GM12873 (cell line): ENCODE measurements at regions not wholly inside any gene's neighbourhood (a gene's known extent, or its start where the extent isn't known, plus 50 kb on each side); places are given as distances from the start of the nearest gene placed in this dataset.

Source experiments
- CTCF ChIP-seq: IDR thresholded peaks from 2 replicates; pipeline ENCODE4 v1.5.1; 2012; ENCODE audit warnings: low read depth, mild to moderate bottlenecking, moderate library complexity, low read length, control low read depth; ENCODE audit not compliant: insufficient read depth; ENCODE audit errors: missing control alignments

GRCh38 chr18:1527805-1528204 is 623.1 kb downstream of the ADCYAP1 start:
- TF ChIP-seq CTCF, result no peak

- no peak for TF ChIP-seq CTCF
Observed at GRCh38 chr18:1528447-1528846, 623.8 kb downstream of the ADCYAP1 start.

DNA sequence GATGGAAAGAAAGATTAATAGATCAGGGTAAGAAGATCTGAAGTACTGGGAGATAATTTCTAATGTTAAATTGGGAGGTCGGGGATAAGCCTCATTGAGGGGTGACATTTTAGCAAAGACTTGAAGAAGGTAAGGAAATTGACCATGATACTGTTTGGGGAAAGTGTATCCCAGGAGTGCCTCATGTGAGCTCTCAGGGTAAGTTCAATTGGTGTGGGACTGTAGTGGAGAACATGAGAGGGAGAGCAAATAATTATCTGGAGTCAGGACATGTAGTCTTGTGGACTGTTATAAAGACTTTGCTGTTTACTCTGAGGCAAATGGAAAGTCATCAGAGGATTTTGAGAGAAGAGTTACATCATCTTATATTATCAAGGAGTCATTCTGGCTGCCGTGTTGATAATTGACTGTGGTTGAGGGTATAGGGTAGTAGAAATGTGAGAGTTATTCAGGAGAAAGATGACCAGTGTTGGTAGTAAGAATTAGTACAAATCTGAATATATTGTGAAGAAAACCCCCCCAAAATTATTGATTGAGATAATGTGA is 624.4 kb downstream of the ADCYAP1 start:
- TF ChIP-seq CTCF, result no peak

- no peak for TF ChIP-seq CTCF
Observed at GRCh38 chr18:1530650-1531049, 626.0 kb downstream of the ADCYAP1 start.

GRCh38 chr18:1539276-1539675 is 634.6 kb downstream of the ADCYAP1 start:
- TF ChIP-seq CTCF, result no peak

- TF ChIP-seq CTCF, result no peak
Observed at GRCh38 chr18:1541478-1541877, 636.8 kb downstream of the ADCYAP1 start.

GRCh38 chr18:1542230-1542774 is 637.6 kb downstream of the ADCYAP1 start:
- TF ChIP-seq CTCF, result no peak

GRCh38 chr18:1544016-1544415 is 639.3 kb downstream of the ADCYAP1 start:
- TF ChIP-seq CTCF, result no peak
